ENCODE measurements at regions not wholly inside any gene's neighbourhood (a gene's known extent, or its start where the extent isn't known, plus 50 kb on each side); places are given as distances from the start of the nearest gene placed in this dataset.
"Not testable (repeated sequence)": the region's sequence is repeated elsewhere in the genome, so short reads cannot be mapped to it uniquely, and the experiment has no call there.

DNA sequence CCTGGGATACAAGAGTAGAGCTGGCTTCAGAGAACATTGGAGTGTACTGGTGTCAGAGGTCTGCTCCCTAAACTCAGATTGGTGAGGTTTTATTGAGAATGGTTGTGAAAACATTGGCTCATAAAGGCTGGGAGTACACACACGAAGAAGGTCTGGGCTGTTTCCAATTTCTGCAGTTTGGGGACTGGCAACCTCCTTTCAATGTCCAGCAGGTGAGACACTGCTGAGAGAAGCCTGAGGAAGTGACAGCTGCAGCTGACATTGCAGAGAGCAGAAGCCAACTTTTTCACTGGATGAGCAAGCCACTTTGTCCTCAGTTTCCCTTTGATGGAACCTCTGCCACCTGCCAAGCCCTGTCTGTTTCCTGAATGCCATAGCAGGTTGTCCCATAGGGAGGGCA is 346.6 kb upstream of the SPRED2 start:
- no peak for DNase-seq

DNA sequence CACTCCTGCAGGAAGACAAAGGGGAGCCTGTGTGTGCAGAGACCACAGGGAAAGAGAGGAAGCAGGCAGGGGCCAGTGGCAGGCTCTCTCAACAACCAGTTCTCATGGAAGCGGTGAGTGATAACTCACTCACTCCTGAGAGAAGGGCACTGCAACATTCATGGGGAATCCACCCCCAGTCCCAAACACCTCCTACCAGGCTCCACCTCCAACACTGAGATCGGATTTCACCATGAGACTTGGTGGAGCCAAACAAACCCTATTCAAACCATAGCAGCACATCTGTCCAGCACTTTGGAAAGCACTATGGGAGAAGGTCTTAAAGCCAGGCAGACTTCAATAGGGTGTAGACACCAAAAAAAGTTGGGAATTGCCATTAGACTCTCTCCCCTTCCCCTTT is 345.7 kb upstream of the SPRED2 start:
- no peak for DNase-seq

DNA sequence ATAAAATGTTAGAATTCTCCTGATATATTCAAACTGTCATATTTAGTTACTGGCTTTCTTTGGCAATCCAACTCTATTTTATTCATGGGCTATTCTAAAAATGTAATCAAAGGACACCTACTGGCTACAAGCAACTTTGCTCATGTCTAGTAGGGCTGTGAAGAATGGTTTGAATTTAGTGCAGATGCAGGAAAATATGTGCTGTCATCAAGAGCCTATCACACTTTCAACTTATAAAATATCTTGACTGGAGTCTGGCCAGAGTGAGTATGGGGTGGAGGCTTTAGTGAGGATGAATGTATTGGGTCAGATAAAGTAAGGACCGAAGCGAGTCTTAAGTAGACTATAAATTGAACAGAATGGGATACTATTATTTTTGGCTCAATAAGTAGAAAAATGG is 343.4 kb upstream of the SPRED2 start:
- no peak for DNase-seq

DNA sequence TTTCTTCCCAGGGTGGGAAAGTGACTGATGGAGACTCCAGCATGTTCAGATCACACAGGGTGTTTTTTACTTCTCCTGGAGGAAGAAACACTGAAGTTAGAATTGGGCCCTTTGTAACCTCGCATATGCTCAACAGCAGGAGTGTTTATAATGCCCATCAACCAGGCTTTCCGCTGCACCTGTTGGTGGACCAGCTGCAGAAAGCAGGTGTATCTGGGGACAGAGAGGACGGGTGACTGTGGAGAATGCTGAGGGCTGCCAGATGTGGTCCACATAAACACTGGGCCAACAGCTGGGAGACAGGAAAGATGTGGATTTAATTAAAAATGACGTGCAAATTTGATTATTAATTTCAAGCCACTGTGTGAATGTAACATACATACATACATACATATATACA is 335.5 kb upstream of the SPRED2 start:
- DNase-seq: no peak

DNA sequence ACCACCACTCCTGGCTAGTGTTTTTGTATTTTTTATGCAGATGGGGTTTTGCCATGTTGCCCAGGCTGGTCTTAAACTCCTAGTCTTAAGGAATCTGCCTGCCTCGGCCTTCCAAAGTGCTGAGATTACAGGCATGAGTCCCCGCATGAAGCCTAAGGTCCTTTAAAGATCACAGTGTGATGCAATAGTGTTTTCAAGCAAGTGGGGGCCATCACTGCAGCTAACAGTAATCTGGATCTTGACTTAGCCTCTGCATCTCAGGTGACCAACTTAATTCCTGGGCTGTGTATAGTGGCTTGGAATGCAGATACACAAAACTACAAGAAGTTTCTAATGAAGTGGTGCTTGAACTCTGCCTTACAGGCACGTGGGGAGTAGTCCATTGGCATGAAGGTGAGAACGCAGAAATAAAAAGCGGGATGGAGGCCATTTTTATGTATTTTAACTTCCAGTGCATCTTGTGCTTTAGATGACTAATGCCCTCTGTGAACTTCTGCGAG is 334.4 kb upstream of the SPRED2 start:
- no peak for DNase-seq

DNA sequence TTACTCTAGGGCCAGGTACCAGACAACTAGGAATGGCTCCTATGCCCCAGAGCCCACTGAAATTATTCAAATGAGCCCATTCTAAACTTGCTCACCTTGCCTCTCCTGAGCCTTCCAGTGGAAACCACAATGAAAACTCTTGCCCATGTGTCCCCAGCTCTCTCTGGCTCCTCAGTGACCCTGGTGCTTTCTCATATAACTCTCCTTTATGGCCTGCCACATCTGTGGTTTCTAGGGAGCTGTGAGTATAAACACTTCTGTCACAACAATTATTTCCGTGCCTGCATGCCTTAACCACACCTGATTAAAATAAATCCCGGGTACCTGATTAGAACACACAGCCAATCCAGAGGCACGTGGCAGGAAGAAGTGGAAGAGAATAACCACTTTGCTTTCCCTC is 333.0 kb upstream of the SPRED2 start:
- no peak for DNase-seq

DNA sequence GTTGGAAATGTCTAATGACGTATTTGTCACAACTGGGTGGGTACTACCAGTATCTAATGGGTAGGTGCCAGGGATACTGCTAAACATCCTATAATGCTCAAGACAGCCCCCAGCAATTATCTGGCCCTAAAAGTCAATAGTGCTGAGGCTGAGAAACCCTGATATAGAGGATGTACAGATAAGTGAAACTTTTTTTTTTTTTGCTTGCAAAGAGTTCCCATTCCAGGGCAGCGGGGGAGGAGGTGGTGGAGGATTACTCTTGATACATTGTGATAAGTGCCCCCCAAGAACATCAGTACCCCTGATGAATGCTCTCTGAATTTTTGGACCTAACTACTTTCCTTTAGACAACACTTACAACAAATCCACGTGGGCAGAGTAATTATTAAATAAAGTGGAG is 329.7 kb upstream of the SPRED2 start:
- no peak for DNase-seq

- DNase-seq: no peak
These were observed 321.8 kb upstream of the SPRED2 start for GRCh38 chr2:65754219-65754618.

DNA sequence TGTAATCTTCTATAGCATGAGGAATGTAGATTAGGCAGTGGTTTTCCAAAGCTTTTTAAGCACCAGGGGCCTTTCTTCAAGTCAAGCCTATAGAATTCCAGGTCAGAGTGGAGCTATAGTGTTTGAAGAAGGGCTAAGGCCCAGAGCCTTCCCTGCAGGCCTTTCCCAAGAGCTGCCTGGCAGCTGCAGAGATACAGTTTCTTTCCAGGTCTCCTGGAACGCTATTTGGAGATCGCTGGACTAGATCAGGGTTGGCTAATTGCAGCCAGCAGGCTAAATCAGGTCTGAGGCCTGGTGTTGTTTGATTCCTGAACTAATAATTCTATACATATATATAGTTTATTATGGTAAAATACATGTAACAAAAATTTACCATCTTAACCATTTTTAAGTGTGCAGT is 319.0 kb upstream of the SPRED2 start:
- DNase-seq: no peak

- DNase-seq: no peak
These were observed 317.1 kb upstream of the SPRED2 start for GRCh38 chr2:65749545-65749944.

- DNase-seq: not testable (repeated sequence)
These were observed 315.5 kb upstream of the SPRED2 start for GRCh38 chr2:65747875-65748274.

- no peak for DNase-seq
These were observed 314.7 kb upstream of the SPRED2 start for GRCh38 chr2:65746931-65747675.

GRCh38 chr2:65744477-65745200 is 312.2 kb upstream of the SPRED2 start:
- DNase-seq: no peak

GRCh38 chr2:65742977-65743376 is 310.6 kb upstream of the SPRED2 start:
- no peak for DNase-seq

DNA sequence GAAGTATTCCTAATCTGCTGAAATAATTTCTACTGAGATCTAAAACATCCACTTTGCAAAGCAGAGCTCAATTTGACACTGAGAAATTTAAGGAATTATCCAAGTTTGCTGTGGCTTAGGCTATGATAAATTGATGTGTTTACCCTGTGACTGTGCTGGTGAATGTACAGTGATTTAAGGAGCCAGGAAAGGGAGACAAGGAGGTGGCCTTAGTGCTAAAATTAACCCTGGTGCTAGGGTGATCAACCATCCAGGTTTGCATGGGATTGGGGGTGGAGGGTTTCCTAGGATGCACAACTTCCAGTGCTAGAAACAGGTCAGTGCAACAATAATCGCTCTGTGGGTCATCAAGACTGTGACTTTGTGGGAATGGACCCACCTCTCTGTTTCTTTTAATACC is 307.5 kb upstream of the SPRED2 start:
- DNase-seq: no peak

DNA sequence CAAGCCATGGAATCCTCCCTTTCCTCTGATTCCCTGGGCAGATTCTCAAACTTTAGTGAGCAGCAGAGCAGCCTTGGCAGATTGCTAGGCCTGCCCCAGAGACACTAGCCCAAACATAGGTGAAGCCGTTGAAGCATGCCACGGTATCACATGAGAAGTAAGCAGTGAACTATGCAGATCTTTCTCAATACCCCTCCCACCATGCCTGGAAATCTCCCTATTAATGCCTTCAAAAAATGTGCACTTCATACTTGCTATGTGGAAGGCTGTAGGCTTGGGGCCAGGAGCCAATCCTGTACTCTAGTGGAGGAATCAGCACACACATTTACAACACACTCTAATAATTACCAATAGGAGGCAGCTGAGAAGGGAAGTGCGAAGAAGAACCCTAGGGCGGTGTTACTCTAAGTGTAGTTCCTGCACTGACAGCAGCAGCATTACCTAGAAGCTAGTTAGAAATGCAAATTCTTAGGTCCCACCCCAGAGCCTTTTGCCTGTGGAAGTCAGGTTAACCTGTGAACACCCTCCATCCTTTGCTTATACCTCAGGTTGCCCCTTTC is 305.1 kb upstream of the SPRED2 start:
- no peak for DNase-seq

DNA sequence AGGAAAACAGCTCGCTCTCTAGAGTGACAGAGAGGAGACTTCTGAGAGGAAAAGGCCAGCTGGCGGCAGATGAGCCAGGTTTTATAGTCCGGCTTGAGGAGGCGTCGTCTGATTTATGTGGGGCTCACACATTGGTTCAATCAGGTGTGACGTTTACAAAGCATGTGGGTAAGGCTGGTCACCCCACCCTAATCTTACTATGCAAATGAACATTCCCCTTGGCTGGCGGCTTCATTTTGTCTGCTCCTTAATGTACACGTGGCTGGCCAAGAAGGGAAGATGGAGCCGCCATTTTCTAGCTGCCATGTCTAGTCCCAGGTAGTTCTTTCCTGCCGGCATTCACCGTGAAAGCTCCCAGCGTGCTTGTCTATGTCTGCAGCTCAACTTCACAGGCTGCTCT is 299.1 kb upstream of the SPRED2 start:
- DNase-seq: no peak

GRCh38 chr2:65730186-65730585 is 297.8 kb upstream of the SPRED2 start:
- no peak for DNase-seq

- no peak for DNase-seq
These were observed 296.8 kb upstream of the SPRED2 start for GRCh38 chr2:65729246-65729645.

DNA sequence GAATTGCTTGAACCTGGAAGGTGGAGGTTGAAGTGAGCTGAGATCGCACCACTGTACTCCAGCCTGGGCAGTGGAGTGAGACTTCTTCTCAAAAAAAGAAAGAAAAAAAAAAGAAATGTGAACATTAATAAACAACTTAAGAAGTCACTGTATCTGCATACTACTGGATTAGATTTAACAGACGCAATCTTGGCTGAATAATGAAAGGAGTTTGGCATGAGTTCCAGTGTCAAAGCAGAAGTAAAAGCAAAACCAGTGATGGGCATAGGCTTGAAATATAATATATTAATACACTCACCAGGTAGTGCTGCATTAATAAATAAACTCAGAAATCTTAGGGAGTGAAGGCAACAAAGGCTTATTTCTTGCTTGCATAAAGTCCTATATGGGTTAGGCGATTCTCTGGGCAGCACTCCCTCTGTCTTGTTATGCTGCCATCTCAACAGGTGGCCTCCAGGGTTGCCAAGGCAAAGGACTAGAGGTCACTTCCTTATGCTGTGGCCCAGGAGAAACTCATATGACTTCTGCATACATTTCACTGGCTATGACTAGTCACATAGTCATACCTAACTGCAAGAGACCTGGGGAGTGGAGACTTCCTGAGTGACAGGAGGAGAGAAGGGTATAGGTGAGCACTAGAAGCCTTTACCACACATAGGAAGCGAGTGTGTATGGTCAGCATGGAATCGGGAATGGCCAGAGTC is 296.2 kb upstream of the SPRED2 start:
- DNase-seq: no peak

DNA sequence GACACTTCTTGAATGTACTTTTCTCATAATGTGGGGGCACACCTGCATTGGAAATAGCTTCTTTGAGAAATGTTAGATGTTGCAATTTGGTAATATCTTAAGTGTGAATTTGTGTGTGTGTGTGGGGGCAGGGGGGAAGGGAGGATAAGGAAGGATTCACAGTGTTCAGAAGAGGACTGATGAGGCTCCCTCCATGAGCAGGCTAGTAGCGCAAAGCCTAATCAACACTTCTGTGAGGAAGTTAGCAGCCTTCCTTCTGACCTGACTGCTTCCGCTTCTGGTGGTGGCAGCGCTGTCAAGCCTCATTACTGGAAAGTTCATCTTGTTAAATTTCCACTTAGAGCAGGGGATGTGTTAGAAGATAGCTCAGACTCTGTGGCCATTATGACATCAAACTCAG is 295.4 kb upstream of the SPRED2 start:
- DNase-seq: no peak

DNA sequence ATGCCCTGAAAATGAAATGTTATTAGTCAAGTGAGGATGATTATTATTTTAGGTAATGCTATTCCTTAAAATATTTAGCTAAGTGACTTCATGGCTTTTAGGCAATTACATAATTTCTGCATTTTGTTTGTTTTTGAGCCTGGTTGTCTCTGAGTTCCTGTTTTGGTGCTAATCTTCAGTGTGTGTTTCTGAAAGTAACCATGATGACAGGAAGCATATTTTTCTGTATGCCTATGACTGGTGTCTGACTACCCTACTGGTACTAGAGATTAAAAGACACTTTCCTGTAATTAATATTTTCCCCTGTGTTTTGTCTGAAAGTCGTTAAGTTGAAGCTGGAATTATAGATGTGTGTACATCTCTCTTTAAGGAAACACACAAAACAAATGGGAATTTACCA is 295.0 kb upstream of the SPRED2 start:
- DNase-seq: no peak

DNA sequence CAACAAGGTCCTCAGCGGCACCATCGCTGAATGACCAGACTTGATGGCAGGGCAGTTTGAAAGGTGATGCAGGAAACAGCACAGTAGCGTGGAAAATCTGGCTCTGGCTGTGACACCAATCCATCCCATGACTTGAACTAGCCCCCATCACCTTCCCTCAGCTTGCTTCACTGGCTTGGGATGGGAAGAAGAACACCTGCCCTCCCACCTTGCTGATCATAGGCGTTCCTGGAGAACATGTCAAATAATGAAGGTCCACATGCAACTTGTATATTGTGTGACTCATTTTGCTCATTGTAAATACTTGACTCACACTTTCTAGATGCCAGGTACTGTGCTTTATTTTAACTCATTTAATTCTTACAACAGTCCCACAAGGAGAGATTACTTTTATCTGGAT is 292.4 kb upstream of the SPRED2 start:
- DNase-seq: no peak

DNA sequence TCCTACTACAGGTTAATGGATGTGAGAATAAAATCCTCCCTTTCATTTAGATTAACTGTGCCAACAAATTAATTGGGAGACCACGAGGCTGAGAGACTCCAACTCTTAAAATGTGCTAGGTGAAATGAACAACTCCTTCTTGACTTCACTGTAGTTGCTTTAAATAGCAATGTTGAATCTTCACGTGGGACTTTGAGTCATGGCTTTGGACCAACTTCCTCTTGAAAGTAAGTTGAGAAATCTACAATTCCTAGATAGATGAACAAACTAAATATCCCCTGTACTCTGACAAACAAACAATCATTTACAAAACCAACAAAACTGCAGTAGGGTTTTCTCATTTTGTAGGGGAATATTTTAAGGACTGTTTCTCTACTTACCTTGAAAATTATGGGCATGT is 291.9 kb upstream of the SPRED2 start:
- no peak for DNase-seq

Measured in stimulated activated CD4-positive, alpha-beta T cell treated with anti-CD3 and anti-CD28 coated beads, Interleukin-4, amount 100 ng/mL, for 24 hours (primary cell).